CD4-positive, alpha-beta T cell treated with Interleukin-12 subunit alpha and Interleukin-12 subunit beta, for 1 hour (primary cell): ENCODE measurements at regions not wholly inside any gene's neighbourhood (a gene's known extent, or its start where the extent isn't known, plus 50 kb on each side); places are given as distances from the start of the nearest gene placed in this dataset.

Experiments
- DNase-seq: peaks from one replicate; pipeline ENCODE4 v3.0.0-alpha.2; 2020

DNA sequence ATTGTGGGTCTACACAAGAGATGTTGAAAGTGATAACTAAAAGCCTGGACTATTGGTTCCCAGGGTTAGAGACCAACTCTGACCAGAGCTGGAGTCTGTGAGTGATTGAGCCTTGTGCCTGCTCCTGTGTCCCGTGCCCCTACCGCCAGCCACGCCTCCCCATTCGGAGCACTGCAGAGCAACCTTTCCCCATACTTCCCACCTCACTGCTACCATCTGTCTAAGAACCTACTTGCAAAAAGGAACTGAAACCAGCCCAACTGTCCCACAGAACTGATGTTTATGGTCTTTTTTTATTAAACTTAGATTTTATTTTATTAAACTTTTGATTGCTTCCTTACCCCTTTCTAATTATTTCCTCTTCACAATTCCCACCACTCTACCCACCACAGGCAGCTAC is 300.3 kb upstream of the MGAT5 start:
- DNase-seq: no peak

- DNase-seq: no peak
Observed at GRCh38 chr2:133954636-133955035, 299.2 kb upstream of the MGAT5 start.

DNA sequence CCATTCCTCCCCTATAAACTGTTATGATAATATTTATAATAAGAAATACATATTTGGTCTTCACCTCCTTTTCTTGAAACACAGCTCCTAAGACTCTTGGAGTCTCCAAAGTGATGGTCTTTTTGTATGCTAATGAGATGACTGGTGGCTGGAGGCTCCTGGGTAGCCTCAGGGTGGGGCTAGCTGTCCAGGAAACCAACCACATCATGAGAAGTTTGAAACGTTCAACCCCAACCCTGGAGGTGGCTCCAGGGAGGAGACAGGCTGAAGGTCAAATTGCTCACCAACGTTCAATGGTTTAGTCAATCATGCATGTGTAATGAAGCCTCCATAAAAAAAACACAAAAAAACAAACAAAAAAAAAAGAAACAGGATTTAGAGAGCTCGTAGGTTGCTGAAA is 298.7 kb upstream of the MGAT5 start:
- DNase-seq: no peak

- DNase-seq: no peak
Observed at GRCh38 chr2:133956434-133956935, 297.4 kb upstream of the MGAT5 start.

DNA sequence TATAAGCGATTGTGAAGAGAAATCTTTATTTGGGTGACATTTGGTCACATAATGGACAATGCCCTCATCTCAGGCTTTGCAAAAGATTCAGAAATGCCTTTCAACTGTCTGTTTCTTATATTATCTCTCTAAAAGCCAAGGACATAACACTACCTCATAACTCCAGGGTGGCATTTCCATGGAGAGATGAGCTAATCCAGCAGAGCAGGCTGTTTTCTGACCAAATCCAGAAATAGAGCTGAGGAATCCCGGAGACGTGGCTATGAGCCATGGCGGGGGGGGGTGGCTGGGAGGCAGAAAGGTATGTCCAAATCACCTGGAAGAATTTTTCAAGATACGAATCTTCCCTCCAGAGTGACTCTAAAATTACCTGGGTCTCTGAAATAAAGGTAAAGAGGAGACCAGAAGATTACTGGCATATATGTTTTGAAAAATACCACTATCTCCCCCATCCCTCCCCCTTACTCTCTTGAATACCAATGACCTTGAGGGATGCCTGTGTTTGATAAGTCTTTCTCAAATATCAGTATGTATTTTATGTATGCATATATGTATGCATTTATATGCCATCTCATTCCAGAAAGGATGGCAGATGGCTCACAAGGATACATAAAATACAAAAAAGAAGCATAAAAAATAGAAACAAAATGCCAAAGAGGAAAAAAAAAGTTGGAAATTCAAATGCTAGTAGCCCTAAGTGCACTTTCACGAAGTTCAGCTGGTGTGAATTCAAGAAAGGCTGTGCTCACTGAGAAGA is 296.0 kb upstream of the MGAT5 start:
- DNase-seq: no peak

GRCh38 chr2:133959066-133959465 is 294.8 kb upstream of the MGAT5 start:
- no peak for DNase-seq

GRCh38 chr2:133966720-133967304 is 287.1 kb upstream of the MGAT5 start:
- DNase-seq: no peak

DNA sequence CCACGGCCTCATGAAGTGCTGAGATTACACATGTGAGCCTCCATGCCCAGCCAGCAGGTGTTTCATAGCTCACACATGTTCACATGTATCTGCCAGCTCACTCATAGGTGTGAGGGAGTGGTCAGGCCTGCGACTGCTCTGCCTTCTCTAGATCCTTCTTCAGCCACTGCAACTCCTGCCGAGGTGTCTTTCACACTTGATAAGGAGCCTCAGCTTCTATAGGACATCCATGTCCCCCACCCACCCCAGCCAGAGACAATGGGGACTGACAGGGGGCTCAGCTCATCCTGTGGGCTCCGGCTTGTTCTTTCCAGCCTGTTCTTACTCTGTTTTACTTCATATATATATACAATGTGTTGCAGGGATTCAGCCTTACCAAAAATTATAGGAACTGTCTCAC is 286.5 kb upstream of the MGAT5 start:
- no peak for DNase-seq

GRCh38 chr2:133968446-133968845 is 285.4 kb upstream of the MGAT5 start:
- no peak for DNase-seq

- DNase-seq: no peak
Observed at GRCh38 chr2:133970641-133971040, 283.2 kb upstream of the MGAT5 start.

DNA sequence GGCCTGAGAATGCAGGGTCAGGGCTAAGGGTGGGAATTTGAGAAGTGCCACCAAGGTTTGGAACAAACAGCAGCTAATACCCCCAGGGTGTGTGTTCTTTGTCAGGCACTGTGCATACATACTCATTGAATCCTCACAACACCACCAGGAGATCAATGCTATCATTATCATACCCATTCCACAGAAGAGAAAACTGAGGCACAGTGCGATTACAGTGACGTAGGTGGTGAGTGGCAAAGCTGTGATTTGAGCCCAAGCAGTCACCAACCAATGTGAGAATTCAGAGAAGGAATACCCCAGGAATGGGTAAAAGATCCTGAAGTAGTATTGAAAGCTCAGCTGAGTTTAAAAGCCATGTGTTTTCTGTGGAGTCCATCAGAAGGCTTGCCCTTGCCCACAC is 281.6 kb upstream of the MGAT5 start:
- DNase-seq: no peak

- DNase-seq: no peak
Observed at GRCh38 chr2:133972786-133973185, 281.1 kb upstream of the MGAT5 start.

- no peak for DNase-seq
Observed at GRCh38 chr2:133974353-133974752, 279.5 kb upstream of the MGAT5 start.

DNA sequence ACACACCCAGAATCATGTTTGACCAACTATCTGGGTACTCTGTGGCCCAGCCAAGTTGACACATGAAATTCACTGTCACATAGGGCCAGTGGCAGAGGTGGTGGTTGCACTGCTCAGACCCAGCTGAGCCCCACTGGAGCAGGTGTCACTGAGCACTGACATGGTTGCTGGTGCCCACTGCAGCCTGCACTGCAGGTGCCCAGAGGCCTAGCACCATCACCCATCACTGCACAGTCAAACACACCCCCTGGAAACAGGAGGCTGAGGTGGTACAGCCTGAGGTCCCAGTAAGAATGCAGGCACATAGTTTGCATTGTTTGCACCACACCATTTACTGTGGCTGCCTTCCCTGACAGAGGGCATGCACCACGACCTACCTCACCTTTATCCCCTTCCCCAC is 278.7 kb upstream of the MGAT5 start:
- DNase-seq: no peak

DNA sequence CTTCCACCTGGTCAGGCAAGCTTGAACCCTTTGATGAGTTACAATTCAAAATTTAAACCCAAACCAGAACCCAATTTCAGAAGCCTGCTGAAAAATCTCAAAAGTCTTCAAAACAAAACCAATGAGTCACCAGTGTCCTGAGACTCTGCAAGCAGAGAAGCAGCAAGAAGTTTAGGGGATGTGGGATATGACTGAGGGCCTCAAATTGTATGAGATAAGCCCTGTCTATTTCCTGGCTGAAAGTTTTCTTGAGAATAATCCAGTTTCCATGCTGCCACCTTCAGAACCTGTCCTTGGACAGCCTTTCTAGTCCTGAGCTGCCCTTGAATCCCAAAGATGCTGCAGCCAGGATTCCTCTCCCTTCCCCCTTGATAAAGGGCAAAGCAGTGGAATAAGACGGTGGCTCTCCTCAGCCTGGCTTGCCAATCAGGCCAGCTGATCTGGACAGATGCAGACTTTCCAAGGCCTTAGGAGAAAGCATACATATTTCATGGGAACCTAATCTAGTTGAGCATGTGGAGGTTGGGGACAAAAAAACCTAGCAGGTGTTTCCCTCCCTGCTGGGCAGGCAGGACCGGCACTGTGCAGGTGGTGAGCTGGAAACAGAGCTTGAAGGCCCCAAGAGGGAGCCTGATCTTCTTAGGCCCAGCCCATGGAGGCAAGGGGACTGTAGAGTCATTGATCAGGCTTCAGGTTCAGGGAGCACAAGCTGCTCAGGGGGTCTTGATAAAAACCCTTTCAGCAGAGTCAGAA is 278.0 kb upstream of the MGAT5 start:
- no peak for DNase-seq

- DNase-seq: no peak
Observed at GRCh38 chr2:133976659-133977058, 277.2 kb upstream of the MGAT5 start.

GRCh38 chr2:133977405-133977804 is 276.5 kb upstream of the MGAT5 start:
- no peak for DNase-seq

DNA sequence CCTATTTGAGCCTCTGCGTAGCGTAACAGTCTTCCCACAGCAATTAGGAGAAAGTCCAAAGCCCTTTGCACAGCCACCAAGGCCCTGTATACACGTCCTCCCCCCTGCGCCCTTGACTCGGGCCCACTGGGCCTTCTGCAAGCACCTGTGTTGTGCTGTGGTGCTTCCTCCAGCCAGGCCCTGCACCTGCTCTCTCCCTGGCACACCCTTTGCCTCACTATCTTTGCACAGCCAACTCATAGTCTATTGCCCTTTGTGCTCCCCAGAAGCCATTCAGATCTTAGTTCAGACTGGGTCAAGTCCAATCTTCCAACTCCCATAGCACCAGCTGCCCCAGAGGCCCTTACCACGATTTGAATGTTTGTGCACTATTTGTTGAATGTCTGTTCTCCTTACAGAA is 271.6 kb upstream of the MGAT5 start:
- DNase-seq: no peak

DNA sequence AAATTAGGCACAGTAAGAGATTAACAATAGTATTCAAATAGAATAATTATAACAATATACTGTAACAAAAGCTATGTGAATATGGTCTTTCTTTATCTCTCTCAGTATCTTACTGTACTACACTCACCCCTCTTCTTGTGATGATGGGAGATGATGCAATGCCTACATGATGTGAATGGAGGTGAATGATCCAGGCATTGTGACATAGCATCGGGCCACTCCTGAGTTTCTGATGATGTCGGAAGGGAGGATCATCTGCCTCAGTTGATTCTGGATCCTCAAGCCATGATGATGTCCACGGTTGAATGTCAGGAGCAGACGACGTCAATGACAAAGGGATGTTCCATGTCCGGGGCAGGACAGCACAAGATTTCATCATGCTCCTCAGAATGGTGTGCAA is 268.3 kb upstream of the MGAT5 start:
- no peak for DNase-seq

DNA sequence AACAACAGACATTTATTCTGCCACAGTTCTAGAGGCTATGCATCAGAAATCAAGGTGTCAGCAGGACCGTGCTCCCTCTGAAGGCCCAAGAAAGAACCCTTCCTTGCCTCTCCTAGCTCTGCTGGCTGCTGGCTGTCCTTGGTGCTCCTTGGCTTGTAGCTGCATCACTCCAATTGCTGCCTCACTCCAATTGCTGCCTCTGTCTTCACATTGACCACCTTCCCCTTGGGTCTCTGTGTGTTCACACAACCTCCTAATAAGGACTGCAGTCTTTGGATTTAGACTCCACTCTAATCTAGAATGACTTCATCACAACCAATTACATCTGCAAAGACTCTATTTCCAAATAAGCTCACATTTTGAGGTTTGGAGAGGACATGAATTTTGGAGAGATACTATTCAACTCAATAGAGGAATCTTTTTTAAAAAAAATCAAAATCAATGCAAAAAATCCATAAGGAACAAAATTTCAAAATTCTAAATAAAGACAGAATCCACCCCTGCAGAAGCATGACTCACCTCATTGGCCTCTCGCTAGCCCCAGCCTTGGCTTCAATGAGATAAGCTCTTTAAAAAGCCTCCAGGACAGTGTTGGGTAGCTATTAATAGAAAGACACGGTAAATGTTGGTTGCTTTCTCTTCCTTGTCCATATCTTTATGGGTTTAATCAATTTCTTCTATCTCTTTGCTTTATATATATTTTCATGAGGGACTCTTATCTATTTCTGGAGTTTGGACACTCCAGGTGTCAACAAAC is 267.6 kb upstream of the MGAT5 start:
- no peak for DNase-seq

DNA sequence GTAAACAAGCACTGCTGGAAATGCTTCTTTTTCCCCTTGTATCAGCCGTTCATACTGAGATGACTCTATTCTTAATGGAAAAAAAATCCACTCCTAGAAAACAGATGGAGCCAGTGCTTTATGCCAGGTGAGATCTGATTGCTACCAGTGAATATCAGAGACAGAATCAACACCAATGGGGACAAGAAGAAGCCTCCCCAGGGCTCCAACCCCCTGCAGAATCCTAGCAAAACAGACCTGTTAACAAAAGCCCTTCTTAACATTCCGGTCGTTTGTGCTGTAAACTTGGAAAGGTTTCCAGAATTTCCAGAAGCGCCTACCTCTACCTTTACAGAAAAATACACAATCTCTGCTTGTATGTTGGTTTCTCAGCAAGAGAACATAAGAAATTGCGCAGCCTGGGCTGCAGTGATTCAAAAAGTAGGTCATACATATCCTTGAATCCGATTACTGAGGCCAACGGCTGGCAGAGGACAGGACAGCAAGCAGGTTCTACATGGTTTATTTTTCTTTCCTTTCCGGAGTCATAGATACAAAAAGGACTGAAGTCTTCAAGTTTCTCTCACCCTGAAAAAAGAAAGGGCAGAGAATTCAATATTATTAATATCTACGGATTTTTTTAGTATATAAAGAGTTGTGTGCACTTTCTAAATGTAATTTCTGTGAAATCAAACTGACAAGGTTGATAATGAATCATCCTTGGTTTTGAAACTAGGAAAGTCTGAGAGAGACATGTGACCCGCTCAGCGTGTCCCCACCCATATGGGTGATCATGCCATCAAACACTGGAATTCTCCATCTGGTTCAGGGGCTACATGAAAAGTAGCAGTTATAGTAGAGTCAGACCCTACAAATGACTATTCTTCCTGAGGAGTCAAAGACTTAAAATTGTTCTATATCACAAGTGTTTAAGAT is 266.7 kb upstream of the MGAT5 start:
- no peak for DNase-seq

DNA sequence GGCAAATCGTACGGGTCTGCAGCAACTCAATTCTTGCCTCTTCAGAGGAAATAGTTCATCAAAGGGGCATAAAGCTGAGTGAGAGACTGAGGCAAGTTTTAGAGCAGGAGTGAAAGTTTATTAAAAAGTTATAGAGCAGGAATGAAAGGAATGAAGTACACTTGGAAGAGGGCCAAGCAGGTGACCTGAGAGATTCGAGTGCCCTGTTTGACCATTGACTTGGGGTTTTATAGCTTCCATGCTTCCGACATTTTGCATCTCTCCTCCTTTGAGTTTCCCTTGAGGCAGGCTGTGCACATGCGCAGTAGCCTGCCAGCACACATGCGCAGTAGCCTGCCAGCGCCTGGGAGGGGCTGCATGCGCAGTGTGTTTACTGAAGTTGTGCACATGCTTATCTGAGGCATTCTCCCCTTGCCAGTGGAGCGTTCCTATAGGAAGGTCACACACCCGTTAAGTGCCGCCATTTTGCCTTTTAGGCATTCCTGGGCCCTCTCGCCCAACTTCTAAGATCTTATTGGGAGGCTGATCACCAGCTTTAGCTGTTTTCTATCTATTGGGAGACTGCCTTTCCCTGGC is 265.5 kb upstream of the MGAT5 start:
- no peak for DNase-seq
